Vagina (tissue), 2 donors: ENCODE measurements at regions not wholly inside any gene's neighbourhood (a gene's known extent, or its start where the extent isn't known, plus 50 kb on each side); places are given as distances from the start of the nearest gene placed in this dataset.

Source experiments
- DNase-seq, 2 donors: peaks; one replicate each; pipeline ENCODE4 v3.0.0-alpha.2; 2017; ENCODE audit errors: extremely low spot score in 2 of 2
- H3K27ac ChIP-seq: fragments of 200-600 bp; sonication (generic); one replicate; pipeline ENCODE4 v1.5.1; 2019
- H3K27me3 ChIP-seq: fragments of 200-600 bp; sonication (generic); one replicate; pipeline ENCODE4 v1.5.1; 2019
- H3K36me3 ChIP-seq, 2 donors: fragments of 200-600 bp; sonication (generic); one replicate each; pipeline ENCODE4 v1.5.1; 2017 to 2019
- H3K4me1 ChIP-seq: fragments of 200-600 bp; sonication (generic); one replicate; pipeline ENCODE4 v1.5.1; 2019
- H3K4me3 ChIP-seq, 2 donors: fragments of 200-600 bp; sonication (generic); 1 replicate in 1 of 2; 2 replicates in 1 of 2; pipeline ENCODE4 v1.5.1; 2016 to 2019
- H3K9me3 ChIP-seq: fragments of 200-600 bp; sonication (generic); one replicate; pipeline ENCODE4 v1.5.1; 2019
- CTCF ChIP-seq, 3 experiments: fragments of 450-650 bp in 2 of 3; fragments of 200-600 bp in 1 of 3; sonication (generic) in 1 of 3; IDR thresholded peaks; one replicate each; pipeline ENCODE4 v1.5.1; 2017 to 2019; ENCODE audit warnings: antibody characterized with exemption in 3 of 3, mild to moderate bottlenecking in 2 of 3, moderate library complexity in 2 of 3
- POLR2A ChIP-seq, 2 donors: fragments of 450-650 bp; IDR thresholded peaks; one replicate each; pipeline ENCODE4 v1.6.1; 2017; ENCODE audit warnings: antibody characterized with exemption in 2 of 2, mild to moderate bottlenecking in 2 of 2, moderate library complexity in 2 of 2
- POLR2AphosphoS5 ChIP-seq, 2 donors: sonication (generic); formaldehyde crosslinking; IDR thresholded peaks; one replicate each; pipeline ENCODE4 v1.9.0; 2017; ENCODE audit warnings: antibody characterized with exemption in 2 of 2, mild to moderate bottlenecking in 2 of 2, low read depth in 1 of 2; ENCODE audit not compliant: insufficient read depth in 1 of 2
- intact Hi-C: fragments of 100-400 bp; cut with DNase I; formaldehyde crosslinking; loops from one replicate; pipeline ENCODE4 v1.15.1; 2023

GRCh38 chr14:87321548-87321947 is 671.4 kb downstream of the GALC start:
- no peak for DNase-seq
- TF ChIP-seq CTCF (IDR thresholded peaks at IDR 0.05): no peak
- no peak for TF ChIP-seq POLR2A (IDR thresholded peaks at IDR 0.05)
- TF ChIP-seq POLR2AphosphoS5 (IDR thresholded peaks at IDR 0.05; ENCODE audit: insufficient read depth in 1 of 2, low read depth in 1 of 2): no peak
- Histone ChIP-seq H3K9me3 (no peaks in the 10 kb centered on the region), H3K27me3 (no peaks in the 10 kb centered on the region), H3K36me3 (no peaks in the 10 kb centered on the region), H3K4me3 (no peak overlapping the region), H3K27ac (no peak overlapping the region), H3K4me1 (no peaks in the 10 kb centered on the region)
- intact Hi-C loops: no loop called here

GRCh38 chr14:87312894-87313205 is 680.1 kb downstream of the GALC start:
- no peak for DNase-seq
- Histone ChIP-seq H3K4me1 (no peaks in the 10 kb centered on the region), H3K27ac (no peak overlapping the region), H3K9me3 (no peaks in the 10 kb centered on the region), H3K36me3 (no peaks in the 10 kb centered on the region), H3K27me3 (no peaks in the 10 kb centered on the region), H3K4me3 (no peak overlapping the region)
- intact Hi-C loops: no loop called here
- TF ChIP-seq POLR2A (IDR thresholded peaks at IDR 0.05): no peak
- no peak for TF ChIP-seq POLR2AphosphoS5 (IDR thresholded peaks at IDR 0.05; ENCODE audit: insufficient read depth in 1 of 2, low read depth in 1 of 2)
- no peak for TF ChIP-seq CTCF (IDR thresholded peaks at IDR 0.05)

GRCh38 chr14:87312169-87312893 is 680.7 kb downstream of the GALC start:
- H3K9me3 ChIP-seq: no peaks in the 10 kb centered on the region
- no peaks in the 10 kb centered on the region for H3K27me3 ChIP-seq
- no peak overlapping the region for H3K4me3 ChIP-seq
- no peaks in the 10 kb centered on the region for H3K36me3 ChIP-seq
- no peak for DNase-seq
- H3K4me1 ChIP-seq: no peaks in the 10 kb centered on the region
- TF ChIP-seq POLR2A (IDR thresholded peaks at IDR 0.05) (no peak), CTCF (IDR thresholded peaks at IDR 0.05) (no peak), POLR2AphosphoS5 (IDR thresholded peaks at IDR 0.05; ENCODE audit: insufficient read depth in 1 of 2, low read depth in 1 of 2) (no peak)
- no peak overlapping the region for H3K27ac ChIP-seq
- intact Hi-C loops: no loop called here

- Histone ChIP-seq H3K4me1 (no peaks in the 10 kb centered on the region), H3K4me3 (no peak overlapping the region), H3K36me3 (no peaks in the 10 kb centered on the region), H3K27me3 (no peaks in the 10 kb centered on the region), H3K9me3 (no peaks in the 10 kb centered on the region), H3K27ac (no peak overlapping the region)
- intact Hi-C loops: no loop called here
- TF ChIP-seq CTCF (IDR thresholded peaks at IDR 0.05) (no peak), POLR2AphosphoS5 (IDR thresholded peaks at IDR 0.05; ENCODE audit: insufficient read depth in 1 of 2, low read depth in 1 of 2) (no peak), POLR2A (IDR thresholded peaks at IDR 0.05) (no peak)
- DNase-seq: no peak
These were observed 683.4 kb downstream of the GALC start for GRCh38 chr14:87309557-87309956.

- Histone ChIP-seq H3K36me3 (no peaks in the 10 kb centered on the region), H3K27me3 (no peaks in the 10 kb centered on the region), H3K4me3 (no peak overlapping the region), H3K27ac (no peak overlapping the region), H3K9me3 (no peaks in the 10 kb centered on the region), H3K4me1 (no peaks in the 10 kb centered on the region)
- DNase-seq: no peak
- TF ChIP-seq CTCF (IDR thresholded peaks at IDR 0.05): no peak
- TF ChIP-seq POLR2AphosphoS5 (IDR thresholded peaks at IDR 0.05; ENCODE audit: insufficient read depth in 1 of 2, low read depth in 1 of 2): no peak
- TF ChIP-seq POLR2A (IDR thresholded peaks at IDR 0.05): no peak
- intact Hi-C loops: no loop called here
These were observed 686.4 kb downstream of the GALC start for GRCh38 chr14:87306409-87307168.
